ENCODE measurements at regions not wholly inside any gene's neighbourhood (a gene's known extent, or its start where the extent isn't known, plus 50 kb on each side); places are given as distances from the start of the nearest gene placed in this dataset.

- intact Hi-C loops (cut with DNase I), result no loop called here
- H3K27ac ChIP-seq, result no peak overlapping the region
- TF ChIP-seq, protein P1, sequence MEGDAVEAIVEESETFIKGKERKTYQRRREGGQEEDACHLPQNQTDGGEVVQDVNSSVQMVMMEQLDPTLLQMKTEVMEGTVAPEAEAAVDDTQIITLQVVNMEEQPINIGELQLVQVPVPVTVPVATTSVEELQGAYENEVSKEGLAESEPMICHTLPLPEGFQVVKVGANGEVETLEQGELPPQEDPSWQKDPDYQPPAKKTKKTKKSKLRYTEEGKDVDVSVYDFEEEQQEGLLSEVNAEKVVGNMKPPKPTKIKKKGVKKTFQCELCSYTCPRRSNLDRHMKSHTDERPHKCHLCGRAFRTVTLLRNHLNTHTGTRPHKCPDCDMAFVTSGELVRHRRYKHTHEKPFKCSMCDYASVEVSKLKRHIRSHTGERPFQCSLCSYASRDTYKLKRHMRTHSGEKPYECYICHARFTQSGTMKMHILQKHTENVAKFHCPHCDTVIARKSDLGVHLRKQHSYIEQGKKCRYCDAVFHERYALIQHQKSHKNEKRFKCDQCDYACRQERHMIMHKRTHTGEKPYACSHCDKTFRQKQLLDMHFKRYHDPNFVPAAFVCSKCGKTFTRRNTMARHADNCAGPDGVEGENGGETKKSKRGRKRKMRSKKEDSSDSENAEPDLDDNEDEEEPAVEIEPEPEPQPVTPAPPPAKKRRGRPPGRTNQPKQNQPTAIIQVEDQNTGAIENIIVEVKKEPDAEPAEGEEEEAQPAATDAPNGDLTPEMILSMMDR (IDR thresholded peaks at IDR 0.05), result no peak
- H3K4me3 ChIP-seq, result no peak overlapping the region
- ATAC-seq (no peak), DNase-seq (no peak)
- peaks cover 12% of the 10 kb centered on the region for H3K4me1 ChIP-seq
- H3K27me3 ChIP-seq, result no peaks in the 10 kb centered on the region
- no peaks in the 10 kb centered on the region for H3K9me3 ChIP-seq
- H3K36me3 ChIP-seq, result no peaks in the 10 kb centered on the region
Measured at GRCh38 chr3:31270010-31270409, 262.7 kb upstream of the STT3B start.

- Histone ChIP-seq H3K9me3 (no peaks in the 10 kb centered on the region), H3K27ac (peak overlapping the region; percentile 56), H3K4me3 (no peak overlapping the region), H3K27me3 (no peaks in the 10 kb centered on the region), H3K4me1 (peaks cover 35% of the 10 kb centered on the region), H3K36me3 (no peaks in the 10 kb centered on the region)
- DNase-seq (no peak), ATAC-seq (no peak)
- TF ChIP-seq, protein P1 (IDR thresholded peaks at IDR 0.05), result no peak
- intact Hi-C loops (cut with DNase I), result no loop called here
Measured at GRCh38 chr3:31274326-31275024, 258.2 kb upstream of the STT3B start.

DNA sequence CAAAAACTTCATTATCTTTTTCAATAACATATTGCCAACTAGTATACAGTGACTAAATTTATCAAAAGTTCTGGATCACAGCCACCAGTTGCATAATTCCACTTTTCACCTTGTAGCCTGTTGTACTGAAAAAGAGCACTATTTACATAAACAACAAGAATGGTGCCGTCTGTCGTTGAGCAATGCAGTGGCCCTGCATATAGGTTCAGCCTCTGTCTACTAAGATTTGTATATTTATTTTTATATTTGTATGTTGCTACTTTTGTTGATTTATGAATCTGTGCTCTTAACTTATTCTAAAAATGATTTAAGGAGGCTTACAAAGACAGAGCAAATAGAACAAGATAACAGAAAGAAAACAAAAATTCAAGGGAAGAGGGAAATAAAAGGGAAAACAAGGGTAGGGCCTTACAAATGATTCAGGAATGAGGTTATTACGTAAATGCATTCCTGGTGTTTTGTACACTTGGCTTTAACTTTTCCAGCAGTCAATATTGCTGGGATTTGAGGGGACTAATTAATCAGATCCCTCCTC is 257.6 kb upstream of the STT3B start:
- DNase-seq (no peak), ATAC-seq (peak; percentile 62)
- TF ChIP-seq, protein P1 (IDR thresholded peaks at IDR 0.05), result no peak
- H3K9me3 ChIP-seq, result no peaks in the 10 kb centered on the region
- H3K4me1 ChIP-seq, result peaks cover 35% of the 10 kb centered on the region
- no peaks in the 10 kb centered on the region for H3K36me3 ChIP-seq
- H3K27ac ChIP-seq, result peak overlapping the region; percentile 56
- intact Hi-C loops (cut with DNase I), result no loop called here
- no peaks in the 10 kb centered on the region for H3K27me3 ChIP-seq
- H3K4me3 ChIP-seq, result no peak overlapping the region

GRCh38 chr3:31275583-31275982 is 257.1 kb upstream of the STT3B start:
- no peaks in the 10 kb centered on the region for H3K9me3 ChIP-seq
- no peak for ATAC-seq
- peaks cover 35% of the 10 kb centered on the region for H3K4me1 ChIP-seq
- H3K36me3 ChIP-seq, result no peaks in the 10 kb centered on the region
- H3K27ac ChIP-seq, result peak overlapping the region; percentile 56
- H3K27me3 ChIP-seq, result no peaks in the 10 kb centered on the region
- intact Hi-C loops (cut with DNase I), result no loop called here
- TF ChIP-seq, protein P1 (IDR thresholded peaks at IDR 0.05), result no peak
- no peak overlapping the region for H3K4me3 ChIP-seq
- DNase-seq, result no peak

DNA sequence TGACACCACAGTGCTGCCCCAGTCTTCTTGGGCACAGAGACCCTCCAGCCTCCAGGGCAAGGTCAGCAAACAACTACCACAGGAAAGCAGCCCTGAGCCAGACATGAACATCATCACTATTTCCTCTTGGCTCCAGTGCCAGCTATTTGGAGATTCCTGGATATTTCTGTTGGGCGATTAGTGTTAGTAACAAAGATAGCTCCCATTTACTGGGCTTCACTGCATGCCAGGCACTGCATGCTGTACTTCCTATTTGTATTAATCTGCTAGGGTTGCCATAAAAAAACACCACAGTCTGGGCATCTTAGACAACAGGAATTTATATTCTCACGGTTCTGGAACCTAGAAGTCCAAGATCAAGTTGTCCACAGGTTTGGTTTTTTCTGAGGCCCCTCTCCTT is 255.1 kb upstream of the STT3B start:
- Histone ChIP-seq H3K9me3 (no peaks in the 10 kb centered on the region), H3K27me3 (no peaks in the 10 kb centered on the region), H3K4me1 (peaks cover 35% of the 10 kb centered on the region), H3K36me3 (no peaks in the 10 kb centered on the region), H3K27ac (no peak overlapping the region), H3K4me3 (no peak overlapping the region)
- ATAC-seq (no peak), DNase-seq (no peak)
- intact Hi-C loops (cut with DNase I), result no loop called here
- TF ChIP-seq, protein P1 (IDR thresholded peaks at IDR 0.05), result no peak
